CD4-positive, alpha-beta T cell treated with Interleukin-6 for 4 hours (primary cell): ENCODE measurements at regions not wholly inside any gene's neighbourhood (a gene's known extent, or its start where the extent isn't known, plus 50 kb on each side); places are given as distances from the start of the nearest gene placed in this dataset.
"Not testable (repeated sequence)": the region's sequence is repeated elsewhere in the genome, so short reads cannot be mapped to it uniquely, and the experiment has no call there.

Source experiments
- DNase-seq: peaks from one replicate; pipeline ENCODE4 v3.0.0-alpha.2; 2020; ENCODE audit warnings: mixed read lengths

- DNase-seq, result no peak
These were observed 64.7 kb upstream of the MAP9 start for GRCh38 chr4:155441475-155441874.

GRCh38 chr4:155439760-155440159 is 63.0 kb upstream of the MAP9 start:
- DNase-seq, result not testable (repeated sequence)

GRCh38 chr4:155434904-155435303 is 58.1 kb upstream of the MAP9 start:
- no peak for DNase-seq

GRCh38 chr4:155434366-155434765 is 57.6 kb upstream of the MAP9 start:
- no peak for DNase-seq

GRCh38 chr4:155433636-155434360 is 57.0 kb upstream of the MAP9 start:
- no peak for DNase-seq

GRCh38 chr4:155430895-155431795 is 54.4 kb upstream of the MAP9 start:
- DNase-seq, result no peak

GRCh38 chr4:155428128-155428527 is 51.4 kb upstream of the MAP9 start:
- DNase-seq, result no peak

GRCh38 chr4:155426953-155427352 is 50.2 kb upstream of the MAP9 start:
- no peak for DNase-seq
